ENCODE measurements at regions not wholly inside any gene's neighbourhood (a gene's known extent, or its start where the extent isn't known, plus 50 kb on each side); places are given as distances from the start of the nearest gene placed in this dataset.

DNA sequence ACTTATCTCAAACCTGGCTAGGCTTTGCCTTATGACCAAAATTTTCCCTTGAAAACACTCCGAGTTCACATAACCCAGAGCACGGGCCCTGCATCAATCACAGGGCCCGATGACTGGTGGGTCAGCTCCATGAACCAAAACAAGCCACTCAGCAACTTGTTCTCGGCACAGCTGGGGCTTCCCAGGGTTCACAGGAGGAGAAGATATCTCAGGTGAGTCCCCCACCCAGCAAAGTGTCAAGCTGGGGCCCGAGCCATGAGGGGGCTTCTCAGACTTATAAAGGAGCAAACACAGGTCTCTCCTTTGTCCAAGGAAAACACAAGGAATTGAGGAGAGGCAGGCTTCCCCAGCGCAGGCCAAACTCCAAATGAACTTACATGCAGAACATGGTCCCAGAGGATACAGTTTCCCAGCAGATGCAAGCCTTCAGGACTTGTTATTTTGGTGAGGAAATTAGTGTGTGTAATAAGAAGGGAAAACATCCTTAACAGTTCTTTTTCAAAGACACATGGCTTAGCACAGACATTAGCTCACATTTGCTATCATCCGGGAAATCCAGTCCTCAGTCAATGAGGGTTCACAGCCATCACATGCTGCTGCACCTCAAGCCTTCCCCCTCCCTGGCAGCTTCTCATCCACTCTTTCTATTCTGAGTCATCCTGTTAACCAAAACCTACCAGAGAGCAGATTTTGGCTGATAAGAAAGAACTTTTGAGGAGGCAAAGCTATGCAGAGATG, 98.1 kb upstream of the NFIA start:
- no peak for DNase-seq

DNA sequence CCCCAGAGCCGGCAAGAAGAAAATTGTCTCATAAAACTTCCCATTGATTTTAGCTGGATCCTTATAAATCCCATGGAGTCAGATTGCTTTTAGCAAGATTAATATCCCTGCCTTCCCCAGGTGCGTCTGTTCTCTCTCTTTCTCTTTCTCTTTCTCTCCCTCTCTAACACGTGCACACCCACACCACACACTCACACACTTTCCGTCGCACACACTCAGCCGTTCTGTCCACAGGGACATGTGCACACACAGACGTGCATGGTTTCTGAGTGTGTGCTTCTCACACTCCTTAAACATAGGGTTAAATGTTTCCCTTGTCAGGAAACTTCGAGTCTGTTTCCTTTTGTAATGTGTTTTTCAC, 98.7 kb upstream of the NFIA start:
- no peak for DNase-seq

DNA sequence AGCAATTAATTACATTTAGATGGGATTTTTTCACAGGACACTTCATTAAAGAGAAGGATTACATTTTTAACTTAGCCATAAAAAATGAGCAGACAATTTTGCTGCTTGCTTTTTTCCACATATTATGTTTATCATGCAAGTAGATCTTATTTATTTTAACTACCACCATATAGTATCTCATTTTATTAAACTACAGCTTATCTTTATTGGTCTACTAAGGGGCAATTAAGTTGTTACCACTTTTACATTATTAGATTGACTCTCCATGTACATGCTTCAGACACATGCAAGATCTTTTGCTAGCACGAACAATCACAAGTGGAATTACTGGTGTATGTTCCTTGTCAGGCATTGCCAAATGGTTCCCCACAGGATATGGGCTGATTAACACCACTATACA, 99.8 kb upstream of the NFIA start:
- DNase-seq: no peak

DNA sequence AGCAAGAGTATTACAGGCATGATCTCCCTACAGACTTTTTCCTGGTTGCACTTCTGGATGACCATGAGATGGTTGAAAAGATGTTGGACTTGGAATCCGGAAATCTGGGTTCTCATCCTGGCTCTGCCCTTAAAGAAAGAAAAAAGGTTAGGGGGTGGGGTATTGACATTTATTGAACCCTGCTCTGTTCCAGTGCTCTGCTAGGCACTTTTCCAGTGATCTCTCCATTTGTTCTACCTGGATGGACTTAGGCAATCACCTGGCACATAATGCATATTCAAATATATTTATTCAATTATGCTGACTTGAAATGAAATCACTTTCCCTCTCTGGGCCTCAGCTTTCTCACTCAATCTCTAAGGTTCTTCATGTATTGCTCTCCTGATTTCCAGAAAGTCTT, 101.0 kb upstream of the NFIA start:
- no peak for DNase-seq

DNA sequence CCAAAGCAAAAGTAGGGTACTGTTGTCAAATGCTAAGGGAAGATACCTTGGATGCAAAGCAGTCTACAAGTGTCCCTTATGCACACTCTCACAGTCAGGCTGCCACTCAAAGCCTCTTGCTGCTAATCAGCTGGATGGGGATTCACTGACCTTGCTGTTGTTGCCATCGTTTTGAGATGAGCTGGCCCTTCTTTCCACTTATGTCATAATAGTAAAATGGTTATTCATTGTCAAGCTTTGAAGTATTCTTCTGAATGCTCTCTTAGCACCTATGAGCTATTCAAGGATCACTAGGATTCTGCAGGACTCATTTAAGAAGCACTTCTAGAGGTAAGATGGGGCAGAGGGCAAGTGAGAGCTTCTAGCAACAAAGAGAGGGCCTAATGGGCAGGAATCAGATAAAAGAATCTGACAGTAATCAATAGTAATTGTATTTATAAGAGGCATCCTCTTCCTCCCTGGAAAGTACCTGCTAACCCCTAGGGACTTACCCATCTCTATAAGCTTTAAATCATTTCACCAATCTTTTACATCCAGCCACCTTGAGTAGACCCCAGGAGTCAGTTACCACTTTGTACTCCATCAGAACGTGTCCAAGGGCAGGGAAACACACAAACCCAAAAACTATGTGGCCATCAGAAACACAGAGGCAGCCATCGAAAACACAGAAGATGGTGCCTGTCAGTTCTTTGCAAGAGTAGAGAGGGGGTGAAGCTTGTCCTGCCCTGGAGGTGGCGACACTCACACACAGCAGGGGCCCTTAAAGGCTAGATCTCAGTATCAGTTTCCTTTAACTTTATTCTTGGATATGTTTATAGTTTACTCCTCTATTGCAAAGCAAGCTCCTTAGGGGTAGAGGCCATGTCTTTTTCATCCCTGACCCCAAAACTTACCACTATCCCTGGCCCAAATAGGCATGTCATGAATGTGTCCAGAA, 103.7 kb upstream of the NFIA start:
- no peak for DNase-seq

DNA sequence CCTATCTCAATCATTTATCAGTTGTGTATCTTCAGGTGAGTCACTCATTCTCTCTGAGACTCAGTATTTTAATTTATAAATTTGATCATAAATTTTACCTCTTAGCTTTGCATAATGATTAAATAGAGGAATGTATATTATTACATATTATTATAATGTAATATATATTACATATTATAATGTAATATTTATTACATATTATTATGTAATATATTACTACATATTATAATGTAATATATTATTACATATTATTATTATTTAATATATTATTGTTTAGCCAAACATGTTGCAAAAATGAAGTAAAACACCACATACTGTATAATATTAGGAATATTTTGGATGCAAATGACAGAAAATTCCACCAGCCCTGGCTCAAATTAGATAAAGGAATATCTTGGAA, 104.7 kb upstream of the NFIA start:
- DNase-seq: no peak

DNA sequence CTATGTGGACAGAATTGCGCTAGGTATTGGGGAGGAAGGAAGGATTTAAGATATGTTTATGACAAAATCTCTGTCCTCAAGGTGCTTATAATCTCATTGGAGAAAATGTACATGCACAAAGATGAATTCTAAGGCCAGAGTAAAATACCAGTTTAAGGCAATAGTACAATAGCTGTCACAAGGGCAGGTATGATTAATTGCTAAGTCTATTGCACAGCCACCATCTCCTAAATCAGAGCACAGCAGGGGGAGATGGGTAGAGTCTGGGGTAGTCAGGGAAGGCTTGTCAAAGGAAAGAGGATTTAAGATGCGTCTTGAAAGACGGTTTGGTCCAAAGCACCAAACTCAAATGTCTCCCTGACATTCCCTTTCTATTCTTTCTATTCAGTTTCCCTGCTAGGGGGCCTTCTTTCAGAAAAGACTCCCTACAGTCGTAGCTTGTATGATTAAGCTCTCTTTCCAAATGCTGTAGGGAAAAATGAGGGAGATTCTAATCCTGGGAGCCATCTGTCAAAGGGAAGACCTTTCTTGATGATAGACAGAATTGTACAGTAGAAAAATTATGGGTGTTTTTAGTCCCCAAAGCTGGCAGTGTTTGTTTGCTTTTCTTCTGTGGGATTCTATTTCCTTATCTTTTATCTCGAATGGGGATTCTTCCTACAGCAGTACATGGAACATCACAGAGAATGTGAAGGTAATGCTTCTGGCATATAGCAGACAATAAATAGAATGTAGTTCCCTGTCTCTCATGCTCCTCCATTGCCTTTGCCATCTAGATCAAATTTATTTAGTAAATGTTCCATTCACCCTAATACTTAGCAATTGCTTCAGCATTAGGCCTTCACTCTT, 107.6 kb upstream of the NFIA start:
- peak; percentile 10 for DNase-seq

DNA sequence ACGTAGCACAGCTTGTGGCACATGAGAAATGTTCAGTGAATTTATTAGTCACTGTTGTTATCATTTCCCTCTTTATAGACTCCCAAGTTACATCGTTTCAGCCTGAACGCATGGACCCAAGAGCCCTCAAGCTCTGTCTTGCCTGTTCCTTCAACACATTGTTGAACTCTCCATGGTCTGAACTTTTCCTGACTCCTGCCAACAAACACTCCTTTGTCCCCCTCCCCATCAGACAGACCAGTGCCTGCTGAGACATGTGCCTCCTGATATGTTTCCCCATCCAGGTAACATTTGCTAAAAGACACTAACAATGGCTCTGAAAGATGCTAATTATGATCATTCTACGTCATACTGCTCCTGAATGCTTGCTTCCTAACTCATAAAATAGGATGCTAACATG, 108.7 kb upstream of the NFIA start:
- DNase-seq: no peak

DNA sequence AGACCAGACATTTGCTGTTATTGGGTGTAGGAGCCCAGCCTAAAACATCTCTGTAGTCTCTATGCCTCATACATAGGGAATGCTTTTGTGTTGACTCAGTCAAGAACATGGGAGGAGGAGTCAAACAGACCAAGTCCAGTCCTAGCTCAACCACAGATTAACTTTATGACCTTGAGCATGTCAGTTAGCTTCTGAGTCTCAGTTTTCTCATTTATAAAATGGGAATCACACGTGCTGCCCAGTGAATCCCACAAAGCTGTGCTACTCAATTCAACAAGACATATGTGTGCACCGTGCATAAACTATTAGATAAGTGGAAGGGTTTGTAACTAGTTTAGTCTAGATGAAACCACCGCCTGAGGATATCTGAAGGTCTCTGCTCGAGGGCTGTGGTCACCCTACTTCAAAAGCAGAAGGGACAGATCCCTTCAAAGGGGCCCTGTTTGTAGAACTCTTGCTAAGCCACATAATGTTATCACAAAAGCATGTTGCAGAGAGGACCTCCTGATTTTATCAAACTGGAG, 109.5 kb upstream of the NFIA start:
- DNase-seq: no peak

DNA sequence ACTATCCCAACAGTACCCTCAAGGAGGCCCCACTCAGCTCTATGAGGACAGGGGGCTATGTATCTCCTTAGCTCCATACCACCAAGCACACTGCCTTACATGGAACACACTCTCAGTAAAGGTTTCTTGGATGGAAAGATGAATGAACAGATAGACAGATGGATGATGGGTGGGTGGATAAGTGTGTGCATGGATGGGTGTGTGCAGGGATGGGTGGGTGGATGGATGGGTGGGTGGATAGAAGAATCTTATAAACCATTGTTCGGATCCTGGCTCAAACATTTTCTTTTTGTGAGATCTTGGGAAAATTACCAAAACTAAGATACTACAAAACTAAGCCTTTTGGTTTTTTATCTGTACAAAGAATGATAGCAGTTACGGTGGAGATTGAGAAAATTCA, 111.0 kb upstream of the NFIA start:
- DNase-seq: no peak

DNA sequence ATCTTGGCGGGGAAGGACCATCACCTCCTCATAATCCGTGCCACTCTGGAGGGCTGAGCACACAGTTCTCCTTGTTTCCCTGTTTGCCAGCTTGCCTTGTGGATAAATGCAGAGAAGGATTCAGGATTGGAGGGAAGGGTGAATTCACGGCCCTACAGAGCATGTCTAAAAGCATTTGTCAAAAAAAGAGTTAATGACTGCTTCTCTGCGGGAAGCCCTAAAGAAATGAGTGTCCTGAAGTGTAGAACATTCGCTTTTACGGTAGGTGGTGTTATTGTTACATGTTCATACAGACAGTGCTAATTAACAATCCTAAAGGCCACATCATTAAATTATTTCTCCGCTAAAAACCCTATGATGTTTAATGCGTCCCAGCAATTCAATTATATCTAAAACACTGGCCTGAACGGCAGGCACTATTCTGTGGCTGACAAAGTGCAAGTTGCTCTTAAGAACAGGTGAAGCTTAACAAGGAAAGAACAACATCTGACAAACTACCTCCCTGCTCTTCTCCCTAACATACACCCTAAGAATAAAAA, 112.3 kb upstream of the NFIA start:
- DNase-seq: no peak

DNA sequence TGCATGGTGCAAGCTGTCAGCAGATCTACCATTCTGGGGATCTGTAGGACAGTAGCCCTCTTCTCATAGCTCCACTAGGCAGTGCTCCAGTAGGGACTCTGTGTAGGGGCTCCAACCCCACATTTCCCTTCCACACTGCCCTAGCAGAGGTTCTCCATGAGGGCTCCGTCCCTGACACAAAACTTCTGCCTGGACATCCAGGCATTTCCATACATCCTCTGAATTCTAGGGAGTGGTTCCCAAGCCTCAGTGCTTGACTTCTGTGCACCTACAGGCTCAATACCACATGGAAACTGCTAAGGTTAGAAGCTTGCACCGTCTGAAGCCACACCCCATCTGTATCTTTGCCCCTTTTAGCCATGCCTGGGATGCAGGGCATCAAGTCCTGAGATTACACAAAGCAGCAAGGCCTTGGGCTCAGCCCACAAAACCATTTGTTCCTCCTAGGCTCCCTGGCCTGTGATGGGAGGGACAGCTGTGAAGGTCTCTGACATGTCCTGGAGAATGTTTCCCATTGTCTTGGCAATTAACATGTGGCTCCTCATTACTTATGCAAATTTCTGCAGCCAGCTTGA, 117.0 kb upstream of the NFIA start:
- no peak for DNase-seq

DNA sequence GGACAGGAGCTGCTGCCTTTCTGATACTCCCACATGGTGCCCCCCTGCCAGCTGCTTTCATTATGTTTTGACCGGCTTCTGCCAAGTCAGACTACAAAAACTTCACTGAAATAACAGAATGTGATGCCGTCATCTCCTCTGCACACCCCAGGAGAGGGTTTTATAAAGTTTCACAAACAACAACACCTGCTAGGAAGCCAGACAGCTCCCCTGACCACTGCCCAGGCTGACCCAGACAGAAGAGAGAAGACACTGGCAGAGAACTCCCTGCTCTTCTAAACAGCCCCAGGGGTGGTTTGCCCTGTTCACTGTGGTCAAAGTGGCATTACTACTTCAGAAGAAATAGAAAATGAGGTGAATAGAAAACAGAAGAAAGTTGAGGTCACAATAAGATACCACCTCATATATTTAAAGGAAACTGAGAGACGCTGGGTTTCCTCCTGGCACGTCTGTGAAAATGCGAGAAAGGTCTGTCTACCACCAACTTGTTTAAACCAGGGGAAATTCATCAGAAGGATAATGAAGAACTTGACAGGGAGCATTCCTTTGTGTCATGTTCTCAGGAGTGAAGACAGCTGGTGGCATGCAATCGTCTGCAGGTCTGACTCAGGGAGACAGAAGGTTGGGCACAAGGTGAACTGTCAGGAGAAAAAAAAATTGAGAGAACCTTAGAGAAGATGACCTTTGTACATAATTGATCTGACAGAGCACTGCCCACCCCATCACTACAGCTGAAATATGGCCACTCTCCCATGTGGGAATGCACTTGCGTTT, 119.0 kb upstream of the NFIA start:
- DNase-seq: no peak

DNA sequence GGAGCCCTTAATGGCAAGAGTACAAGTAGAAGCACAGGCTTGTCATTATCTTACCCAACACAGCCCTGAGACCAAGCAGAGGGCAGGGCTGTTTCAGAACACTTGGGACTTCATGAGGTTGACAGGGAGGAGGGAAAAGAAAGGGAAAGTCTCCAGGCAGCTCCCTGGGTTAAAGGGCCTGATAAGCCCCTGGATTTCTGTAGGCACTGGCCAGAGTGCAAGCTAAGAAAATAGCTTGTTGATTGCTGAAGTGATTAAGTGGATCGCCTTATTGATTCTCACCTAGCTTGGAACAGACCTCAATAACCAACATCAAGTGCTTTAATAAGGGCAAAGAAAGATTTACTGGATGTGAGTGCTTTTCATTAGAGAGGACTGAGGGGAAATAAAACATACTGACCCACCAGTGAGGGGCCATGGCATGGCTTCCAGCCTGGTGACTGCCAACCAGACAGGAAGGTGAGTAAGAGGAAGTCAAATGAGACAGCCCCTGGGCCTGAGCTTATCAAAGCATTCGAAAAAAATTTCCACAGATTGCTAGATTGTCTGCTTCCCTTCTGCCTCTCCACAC, 121.4 kb upstream of the NFIA start:
- DNase-seq: no peak

DNA sequence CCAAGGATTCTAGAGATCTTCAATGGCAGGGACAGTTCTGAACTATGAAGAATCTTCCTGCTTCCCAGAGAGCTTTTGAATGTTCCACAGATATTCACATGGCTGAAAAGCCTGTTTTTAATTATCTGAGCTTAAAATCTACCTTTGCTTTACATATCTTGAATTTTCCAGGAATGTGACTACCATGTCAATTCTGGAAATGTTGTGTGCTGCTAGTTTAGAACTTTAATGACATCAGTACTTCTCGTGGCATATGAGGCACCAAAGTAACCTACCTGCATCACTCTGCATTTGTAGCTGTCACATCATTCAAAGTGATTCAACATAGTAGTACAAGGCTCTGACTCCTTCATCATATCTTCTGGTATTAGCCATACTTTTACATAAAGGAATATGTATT, 122.7 kb upstream of the NFIA start:
- no peak for DNase-seq

DNA sequence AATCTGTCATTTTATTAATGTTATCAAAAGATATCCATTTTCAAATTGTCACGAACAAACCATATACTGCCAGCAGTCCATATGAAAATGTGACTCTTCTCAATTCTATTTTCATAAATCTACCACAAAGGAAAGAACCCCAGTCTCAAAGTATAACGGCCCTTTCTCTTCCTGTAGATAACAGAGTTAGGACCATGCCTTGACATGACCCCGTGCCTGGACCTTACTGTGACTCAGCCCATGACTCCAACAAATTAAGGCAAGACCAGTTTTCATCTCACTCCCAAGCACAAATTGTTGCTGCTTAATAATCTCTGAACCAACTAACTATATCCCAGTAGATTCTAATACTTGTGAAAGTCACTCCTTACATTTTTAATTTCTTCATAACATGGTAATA, 124.4 kb upstream of the NFIA start:
- no peak for DNase-seq

DNA sequence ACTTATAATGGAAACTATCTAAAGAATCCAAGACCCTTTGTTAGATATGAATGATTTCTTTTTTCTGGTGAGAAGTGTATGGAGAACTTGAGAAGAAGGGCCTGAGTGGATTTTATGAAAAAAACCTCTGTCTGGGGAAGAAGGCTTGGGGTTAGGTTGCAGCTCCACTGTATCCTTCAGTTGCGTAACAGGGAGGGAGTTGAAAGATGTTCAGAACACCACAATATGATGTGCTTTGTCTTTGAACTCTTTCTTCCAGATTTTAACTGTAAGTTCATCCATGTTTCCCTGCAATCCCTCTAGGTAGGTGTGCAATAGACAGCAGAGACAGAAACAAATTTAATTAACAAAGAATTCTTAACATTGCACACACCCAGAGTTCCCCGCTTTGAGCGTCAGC, 125.8 kb upstream of the NFIA start:
- no peak for DNase-seq

DNA sequence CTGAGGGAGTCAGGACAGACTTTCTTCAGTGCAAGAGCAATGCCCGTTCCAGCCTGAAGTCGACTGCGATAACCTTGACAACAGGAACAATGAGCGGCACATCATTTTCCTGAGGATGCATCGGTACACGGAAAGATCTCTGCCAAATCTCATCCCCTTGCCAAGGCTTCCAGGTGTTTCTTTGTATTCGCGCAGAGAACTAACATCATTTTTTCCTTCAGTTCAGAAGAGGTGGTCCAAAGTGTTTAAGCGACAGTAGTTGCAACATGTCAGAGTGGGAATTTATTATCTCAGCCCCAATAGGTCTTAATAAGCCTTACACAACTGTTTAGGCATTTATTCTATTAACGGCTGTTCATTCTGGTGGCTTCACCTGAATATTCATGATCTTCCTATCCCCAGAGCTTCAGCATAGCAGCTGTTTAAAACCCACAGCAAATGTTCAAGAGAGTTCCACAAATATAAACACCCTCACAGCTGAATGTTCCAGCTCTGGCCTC, 129.7 kb upstream of the NFIA start:
- no peak for DNase-seq

DNA sequence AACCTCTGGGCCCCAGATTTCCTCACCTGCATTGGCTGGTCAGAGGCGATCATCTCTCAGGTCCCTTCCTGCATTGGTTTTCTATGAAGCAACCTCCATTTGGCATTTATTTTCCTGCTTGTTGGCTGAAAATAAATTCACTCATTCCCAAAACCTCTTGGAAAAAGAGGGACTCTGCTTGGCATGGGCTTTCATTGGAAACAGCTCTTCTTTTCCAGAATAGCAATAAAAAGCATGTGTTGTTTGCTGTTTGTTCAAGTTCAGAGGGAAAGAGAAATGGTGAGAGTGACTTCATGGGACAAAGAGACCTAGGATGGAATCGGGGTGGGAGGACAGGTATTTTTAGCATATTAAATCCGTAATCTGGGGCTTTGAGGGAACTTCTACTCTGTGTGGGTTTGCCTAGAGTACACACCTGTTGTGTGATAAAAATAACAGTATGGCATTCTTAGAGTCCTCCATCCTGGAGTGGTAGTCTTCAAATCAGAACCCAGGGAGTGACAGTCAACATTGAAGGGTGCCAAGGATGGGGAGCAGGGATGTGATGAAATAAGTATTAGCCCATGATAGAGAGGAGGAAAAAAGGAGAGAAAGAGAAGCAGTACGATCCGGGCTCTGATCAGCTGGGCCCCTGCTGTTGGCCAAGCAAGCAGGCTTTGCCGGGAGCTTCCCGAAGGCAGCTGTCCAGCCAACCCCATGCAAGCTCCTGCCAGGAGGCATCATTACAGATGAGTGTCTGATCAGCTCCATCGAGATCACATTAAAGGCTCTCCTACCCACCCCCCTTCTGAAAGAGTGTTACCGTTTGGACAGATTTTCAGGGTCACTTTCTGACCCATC, 131.9 kb upstream of the NFIA start:
- DNase-seq: no peak

DNA sequence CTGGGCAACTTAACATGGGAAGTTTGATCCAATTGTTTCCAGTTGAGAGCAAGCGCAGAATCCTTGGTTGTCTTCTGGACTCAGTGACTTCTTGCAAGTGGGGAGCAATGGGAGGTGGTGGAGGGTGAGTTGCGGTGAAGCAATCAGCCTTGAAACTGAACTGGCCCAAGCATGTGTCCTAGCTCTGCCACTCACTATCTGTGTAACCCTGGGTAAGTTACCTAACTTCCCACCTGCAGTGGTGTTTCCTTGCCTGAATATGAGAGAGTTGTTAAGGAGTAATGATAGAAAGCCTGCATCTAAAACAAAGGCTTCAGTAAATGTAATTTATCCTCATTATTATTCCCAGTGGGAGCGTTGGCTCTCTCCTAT, 132.5 kb upstream of the NFIA start:
- no peak for DNase-seq
